ENCODE measurements at regions not wholly inside any gene's neighbourhood (a gene's known extent, or its start where the extent isn't known, plus 50 kb on each side); places are given as distances from the start of the nearest gene placed in this dataset.
"Not testable (repeated sequence)": the region's sequence is repeated elsewhere in the genome, so short reads cannot be mapped to it uniquely, and the experiment has no call there.

DNA sequence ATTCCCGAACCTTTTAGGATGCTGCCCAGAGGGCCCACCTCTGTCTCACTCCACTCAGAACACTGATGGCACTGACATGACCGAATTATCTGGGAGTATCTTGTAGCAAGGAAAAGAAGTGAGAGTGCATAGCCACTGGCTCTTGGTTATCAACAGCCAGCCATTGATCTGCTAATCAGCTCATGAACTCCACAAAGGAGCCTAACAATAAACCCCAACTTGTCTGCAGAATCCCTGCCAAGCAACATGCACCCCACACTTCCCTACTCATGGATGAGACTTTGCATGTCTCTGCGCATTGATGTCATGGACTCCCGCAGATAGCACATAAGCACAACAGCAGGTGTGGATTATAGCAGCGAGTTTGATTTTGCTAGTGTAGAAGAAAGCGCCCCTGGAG, 1538.9 kb upstream of the RAG2 start:
- Mint-ChIP-seq H3K27ac (no peak overlapping the region), H3K4me1 (ENCODE audit: low read depth) (no peaks in the 10 kb centered on the region), H3K36me3 (ENCODE audit: low read depth) (no peaks in the 10 kb centered on the region), H3K4me3 (no peak overlapping the region), H3K9me3 (peaks cover 10% of the 10 kb centered on the region), H3K27me3 (no peaks in the 10 kb centered on the region)
- POLR2A ChIA-PET, result no interaction called here
- intact Hi-C loops (cut with micrococcal nuclease), result no loop called here
- TF ChIP-seq, protein P1, sequence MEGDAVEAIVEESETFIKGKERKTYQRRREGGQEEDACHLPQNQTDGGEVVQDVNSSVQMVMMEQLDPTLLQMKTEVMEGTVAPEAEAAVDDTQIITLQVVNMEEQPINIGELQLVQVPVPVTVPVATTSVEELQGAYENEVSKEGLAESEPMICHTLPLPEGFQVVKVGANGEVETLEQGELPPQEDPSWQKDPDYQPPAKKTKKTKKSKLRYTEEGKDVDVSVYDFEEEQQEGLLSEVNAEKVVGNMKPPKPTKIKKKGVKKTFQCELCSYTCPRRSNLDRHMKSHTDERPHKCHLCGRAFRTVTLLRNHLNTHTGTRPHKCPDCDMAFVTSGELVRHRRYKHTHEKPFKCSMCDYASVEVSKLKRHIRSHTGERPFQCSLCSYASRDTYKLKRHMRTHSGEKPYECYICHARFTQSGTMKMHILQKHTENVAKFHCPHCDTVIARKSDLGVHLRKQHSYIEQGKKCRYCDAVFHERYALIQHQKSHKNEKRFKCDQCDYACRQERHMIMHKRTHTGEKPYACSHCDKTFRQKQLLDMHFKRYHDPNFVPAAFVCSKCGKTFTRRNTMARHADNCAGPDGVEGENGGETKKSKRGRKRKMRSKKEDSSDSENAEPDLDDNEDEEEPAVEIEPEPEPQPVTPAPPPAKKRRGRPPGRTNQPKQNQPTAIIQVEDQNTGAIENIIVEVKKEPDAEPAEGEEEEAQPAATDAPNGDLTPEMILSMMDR (IDR thresholded peaks at IDR 0.05), result no peak
- no peak for ATAC-seq
- CTCF ChIA-PET, result no interaction called here
- no peak for DNase-seq

GRCh38 chr11:38131535-38131934, 1533.5 kb upstream of the RAG2 start:
- Mint-ChIP-seq H3K4me3 (no peak overlapping the region), H3K9me3 (peaks cover 6% of the 10 kb centered on the region), H3K27me3 (no peaks in the 10 kb centered on the region), H3K36me3 (ENCODE audit: low read depth) (no peaks in the 10 kb centered on the region), H3K27ac (no peak overlapping the region), H3K4me1 (ENCODE audit: low read depth) (no peaks in the 10 kb centered on the region)
- POLR2A ChIA-PET, result no interaction called here
- ATAC-seq, result no peak
- intact Hi-C loops (cut with micrococcal nuclease), result no loop called here
- TF ChIP-seq, protein P1 (IDR thresholded peaks at IDR 0.05), result no peak
- CTCF ChIA-PET, result no interaction called here
- DNase-seq, result no peak

- Mint-ChIP-seq H3K36me3 (ENCODE audit: low read depth) (no peaks in the 10 kb centered on the region), H3K27ac (no peak overlapping the region), H3K9me3 (peaks cover 6% of the 10 kb centered on the region), H3K4me3 (no peak overlapping the region), H3K4me1 (ENCODE audit: low read depth) (no peaks in the 10 kb centered on the region), H3K27me3 (no peaks in the 10 kb centered on the region)
- ATAC-seq, result no peak
- intact Hi-C loops (cut with micrococcal nuclease), result no loop called here
- DNase-seq, result no peak
- ChIA-PET POLR2A (no interaction called here), CTCF (no interaction called here)
- TF ChIP-seq, protein P1 (IDR thresholded peaks at IDR 0.05), result no peak
These were observed 1532.9 kb upstream of the RAG2 start for GRCh38 chr11:38130976-38131375.

GRCh38 chr11:38130514-38130913, 1532.5 kb upstream of the RAG2 start:
- TF ChIP-seq, protein P1 (IDR thresholded peaks at IDR 0.05), result no peak
- H3K4me1 Mint-ChIP-seq (ENCODE audit: low read depth), result no peaks in the 10 kb centered on the region
- no peak overlapping the region for H3K4me3 Mint-ChIP-seq
- no peaks in the 10 kb centered on the region for H3K36me3 Mint-ChIP-seq (ENCODE audit: low read depth)
- intact Hi-C loops (cut with micrococcal nuclease), result no loop called here
- CTCF ChIA-PET, result no interaction called here
- no peak overlapping the region for H3K27ac Mint-ChIP-seq
- POLR2A ChIA-PET, result no interaction called here
- ATAC-seq (no peak), DNase-seq (no peak)
- peaks cover 6% of the 10 kb centered on the region for H3K9me3 Mint-ChIP-seq
- no peaks in the 10 kb centered on the region for H3K27me3 Mint-ChIP-seq

GRCh38 chr11:38123673-38124072, 1525.6 kb upstream of the RAG2 start:
- no peak overlapping the region for H3K4me3 Mint-ChIP-seq
- ChIA-PET POLR2A (no interaction called here), CTCF (no interaction called here)
- peaks cover 13% of the 10 kb centered on the region for H3K9me3 Mint-ChIP-seq
- H3K27me3 Mint-ChIP-seq, result no peaks in the 10 kb centered on the region
- no peaks in the 10 kb centered on the region for H3K36me3 Mint-ChIP-seq (ENCODE audit: low read depth)
- H3K27ac Mint-ChIP-seq, result no peak overlapping the region
- no peaks in the 10 kb centered on the region for H3K4me1 Mint-ChIP-seq (ENCODE audit: low read depth)
- no peak for ATAC-seq
- DNase-seq, result no peak
- intact Hi-C loops (cut with micrococcal nuclease), result no loop called here
- TF ChIP-seq, protein P1 (IDR thresholded peaks at IDR 0.05), result no peak

- ATAC-seq; H3K4me1 Mint-ChIP-seq (ENCODE audit: low read depth); CTCF ChIA-PET; H3K36me3 Mint-ChIP-seq (ENCODE audit: low read depth); intact Hi-C loops (cut with micrococcal nuclease); H3K9me3 Mint-ChIP-seq; H3K27ac Mint-ChIP-seq; H3K4me3 Mint-ChIP-seq; H3K27me3 Mint-ChIP-seq; DNase-seq; POLR2A ChIA-PET: not testable (repeated sequence)
These were observed 1518.6 kb upstream of the RAG2 start for GRCh38 chr11:38116616-38117015.

DNA sequence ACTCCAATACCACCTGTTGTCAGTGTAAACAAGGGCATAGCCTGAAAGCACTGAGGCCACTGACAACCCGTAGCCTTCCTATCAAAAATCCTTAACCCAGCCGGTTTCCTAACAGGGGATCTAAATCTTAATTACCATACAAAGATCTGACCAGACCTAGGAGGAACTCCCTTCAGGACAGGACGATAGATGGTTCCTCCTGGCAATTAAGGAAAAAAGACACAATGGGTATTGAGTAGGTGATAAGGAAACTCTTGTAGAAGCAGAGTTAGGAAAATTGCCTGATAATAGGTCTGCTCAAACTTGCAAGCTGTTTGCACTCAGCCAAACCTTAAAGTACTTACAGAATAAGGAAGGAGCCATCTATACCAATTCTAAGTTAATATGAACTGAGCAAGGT, 1517.3 kb upstream of the RAG2 start:
- CTCF ChIA-PET; POLR2A ChIA-PET; ATAC-seq; H3K27ac Mint-ChIP-seq; H3K36me3 Mint-ChIP-seq (ENCODE audit: low read depth); H3K27me3 Mint-ChIP-seq; H3K4me1 Mint-ChIP-seq (ENCODE audit: low read depth); intact Hi-C loops (cut with micrococcal nuclease); DNase-seq; H3K9me3 Mint-ChIP-seq; H3K4me3 Mint-ChIP-seq: not testable (repeated sequence)

Data from activated CD8-positive, alpha-beta T cell treated with anti-CD3 and anti-CD28 coated beads for 36 hours (primary cell).